IMR-90 (cell line): ENCODE measurements at regions not wholly inside any gene's neighbourhood (a gene's known extent, or its start where the extent isn't known, plus 50 kb on each side); places are given as distances from the start of the nearest gene placed in this dataset.

Experiments used
- ATAC-seq: fragments of 200-7000 bp; cut with Tn5 transposase; 2 replicates; pipeline ENCODE4 v1.9.1; 2020; ENCODE audit warnings: low read depth, mild to moderate bottlenecking, moderate library complexity
- BruUV-seq: library from RNA; stranded (reverse); fragments of 400-500 nt; replicated peaks from 2 replicates; lab custom pipeline; 2021; lab: Mats Ljungman, UMichigan
- CTCF ChIA-PET: fragments of 300-600 bp; formaldehyde crosslinking; extraction: SDS; loops from one replicate; lab custom pipeline; 2021; ENCODE audit warnings: antibody characterized with exemption; lab: Yijun Ruan, JAX
- POLR2A ChIA-PET: fragments of 300-600 bp; sonication (Branson Sonifier 250); formaldehyde crosslinking; loops from one replicate; lab custom pipeline; 2022; ENCODE audit warnings: antibody characterized with exemption; ENCODE audit not compliant: unreplicated experiment; lab: Charles Lee
- DNase-seq: peaks from one replicate; pipeline ENCODE4 v3.0.0; 2013
- H2AFZ ChIP-seq: replicated peaks from 2 replicates; pipeline ENCODE3; 2013; ENCODE audit warnings: low read length, mild to moderate bottlenecking; ENCODE audit not compliant: poor library complexity
- H2AK5ac ChIP-seq: 2 replicates; pipeline ENCODE4 v1.6.1; 2013; ENCODE audit warnings: low read depth, low read length, inconsistent platforms
- H2AK9ac ChIP-seq: replicated peaks from 2 replicates; pipeline ENCODE3; 2013; ENCODE audit warnings: mild to moderate bottlenecking, low read depth, low read length, moderate library complexity; ENCODE audit not compliant: poor library complexity
- H2BK120ac ChIP-seq: 2 replicates; pipeline ENCODE4 v1.6.1; 2013; ENCODE audit warnings: low read depth, low read length, inconsistent platforms
- H2BK15ac ChIP-seq: 3 replicates; pipeline ENCODE4 v1.6.1; 2013; ENCODE audit warnings: low read depth, low read length, inconsistent platforms
- H2BK20ac ChIP-seq: 2 replicates; pipeline ENCODE4 v1.6.1; 2013; ENCODE audit warnings: low read depth, mild to moderate bottlenecking, inconsistent platforms, low read length, moderate library complexity
- H2BK5ac ChIP-seq: 2 replicates; pipeline ENCODE4 v1.6.1; 2013; ENCODE audit warnings: mild to moderate bottlenecking, low read depth, low read length, inconsistent platforms; ENCODE audit not compliant: poor library complexity, severe bottlenecking
- H3K14ac ChIP-seq: replicated peaks from 2 replicates; pipeline ENCODE4 v1.6.1; 2013; ENCODE audit warnings: low read depth, low read length, inconsistent platforms
- H3K18ac ChIP-seq: 2 replicates; pipeline ENCODE4 v1.6.1; 2013; ENCODE audit warnings: low read depth, low read length, control low read depth
- H3K23ac ChIP-seq: 2 replicates; pipeline ENCODE4 v1.6.1; 2013; ENCODE audit warnings: low read depth, low read length, inconsistent platforms
- H3K27ac ChIP-seq: 2 replicates; pipeline ENCODE4 v1.5.1; 2013; ENCODE audit warnings: mild to moderate bottlenecking, control low read depth, low read length; ENCODE audit not compliant: insufficient read depth
- H3K27me3 ChIP-seq: 2 replicates; pipeline ENCODE4 v1.6.1; 2013; ENCODE audit warnings: low read length; ENCODE audit not compliant: control insufficient read depth, insufficient read depth
- H3K36me3 ChIP-seq: 2 replicates; pipeline ENCODE4 v1.6.1; 2013; ENCODE audit warnings: low read length, mixed read lengths; ENCODE audit not compliant: control insufficient read depth, insufficient read depth
- H3K4ac ChIP-seq: 2 replicates; pipeline ENCODE4 v1.6.1; 2013; ENCODE audit warnings: low read depth, low read length, inconsistent platforms
- H3K4me1 ChIP-seq: 2 replicates; pipeline ENCODE4 v1.6.1; 2013; ENCODE audit warnings: low read length, mixed read lengths; ENCODE audit not compliant: control insufficient read depth, insufficient read depth
- H3K4me2 ChIP-seq: 2 replicates; pipeline ENCODE4 v1.6.1; 2013; ENCODE audit warnings: low read depth, mild to moderate bottlenecking, control low read depth, low read length, moderate library complexity
- H3K4me3 ChIP-seq: 2 replicates; pipeline ENCODE4 v1.5.1; 2013; ENCODE audit warnings: low read depth, mild to moderate bottlenecking, control low read depth, low read length, moderate library complexity; ENCODE audit not compliant: insufficient read depth
- H3K56ac ChIP-seq: 2 replicates; pipeline ENCODE4 v1.6.1; 2013; ENCODE audit warnings: low read length, inconsistent platforms; ENCODE audit not compliant: insufficient read depth; ENCODE audit errors: extremely low read depth
- H3K79me1 ChIP-seq, 2 experiments: 2 replicates each; pipeline ENCODE4 v1.6.1; 2013; ENCODE audit warnings: low read length in 2 of 2, inconsistent platforms in 1 of 2, low read depth in 1 of 2
- H3K9ac ChIP-seq: 2 replicates; pipeline ENCODE4 v1.6.1; 2013; ENCODE audit warnings: low read depth, low read length, control low read depth
- H3K9me1 ChIP-seq: 2 replicates; pipeline ENCODE4 v1.6.1; 2013; ENCODE audit warnings: low read length, inconsistent platforms; ENCODE audit not compliant: insufficient read depth
- H3K9me3 ChIP-seq: 2 replicates; pipeline ENCODE4 v1.6.1; 2013; ENCODE audit warnings: low read length; ENCODE audit not compliant: control insufficient read depth, insufficient read depth
- H4K20me1 ChIP-seq: 2 replicates; pipeline ENCODE4 v1.6.1; 2013; ENCODE audit warnings: low read length, inconsistent platforms; ENCODE audit not compliant: insufficient read depth
- H4K5ac ChIP-seq: 2 replicates; pipeline ENCODE4 v1.6.1; 2013; ENCODE audit warnings: mild to moderate bottlenecking, low read depth, low read length, control low read depth
- H4K8ac ChIP-seq, 2 experiments: 2 replicates each; pipeline ENCODE4 v1.6.1; 2013; ENCODE audit warnings: low read depth in 2 of 2, low read length in 2 of 2, control low read depth in 1 of 2, inconsistent platforms in 1 of 2
- H4K91ac ChIP-seq: 2 replicates; pipeline ENCODE4 v1.6.1; 2013; ENCODE audit warnings: low read depth, low read length, inconsistent platforms; ENCODE audit not compliant: insufficient read depth
- CEBPB ChIP-seq: IDR thresholded peaks from 2 replicates; pipeline ENCODE4 v1.6.1; 2012; ENCODE audit warnings: low read depth, low read length, improper control_type of control experiment
- CHD1 ChIP-seq: IDR thresholded peaks from 2 replicates; pipeline ENCODE4 v1.6.1; 2012; ENCODE audit warnings: low read depth, low read length, improper control_type of control experiment
- MAFK ChIP-seq: IDR thresholded peaks from 2 replicates; pipeline ENCODE4 v1.6.1; 2012; ENCODE audit warnings: low read depth, low read length, improper control_type of control experiment
- MXI1 ChIP-seq: IDR thresholded peaks from 2 replicates; pipeline ENCODE4 v1.6.1; 2012; ENCODE audit warnings: low read depth, mild to moderate bottlenecking, low read length, moderate library complexity, borderline replicate concordance
- NFE2L2 ChIP-seq: fragments of 150-350 bp; IDR thresholded peaks from 2 replicates; pipeline ENCODE4 v1.6.1; 2016; ENCODE audit warnings: low read depth, mild to moderate bottlenecking, low read length
- POLR2A ChIP-seq: IDR thresholded peaks from 2 replicates; pipeline ENCODE4 v1.6.1; 2012; ENCODE audit warnings: mild to moderate bottlenecking, low read depth, low read length
- RAD21 ChIP-seq: IDR thresholded peaks from 2 replicates; pipeline ENCODE4 v1.6.1; 2012; ENCODE audit warnings: low read length, improper control_type of control experiment
- RCOR1 ChIP-seq: IDR thresholded peaks from 2 replicates; pipeline ENCODE4 v1.6.1; 2012; ENCODE audit warnings: mild to moderate bottlenecking, low read length, improper control_type of control experiment; ENCODE audit not compliant: insufficient replicate concordance
- WGBS, 2 experiments: methylation state at CpG; one replicate each; pipeline versions ENCODE4 v1.1.5 to v1.1.7; 2013; ENCODE audit warnings: missing lambda C conversion rate in 2 of 2; ENCODE audit not compliant: insufficient read length in 1 of 2; ENCODE audit errors: extremely low coverage in 2 of 2; 5-methylcytosine and 5-hydroxymethylcytosine counted together
- dilution Hi-C: fragments of 300-500 bp; cut with HindIII; formaldehyde crosslinking; loops from one replicate; pipeline ENCODE4 v1.14.3; 2018; ENCODE audit warnings: low sequenced_read_pairs; ENCODE audit not compliant: unreplicated experiment
- in situ Hi-C: fragments of 300-500 bp; cut with MboI; formaldehyde crosslinking; loops from 3 replicates; pipeline ENCODE4 v1.14.3; 2019; ENCODE audit warnings: low sequenced_read_pairs, inconsistent platforms, mixed read lengths
- intact Hi-C: fragments of 100-400 bp; cut with micrococcal nuclease; formaldehyde crosslinking; loops from 2 replicates; pipeline ENCODE4 v1.10.0; 2022
- TF ChIP-seq, protein P1 (sequence below): fragments of 150-350 bp; IDR thresholded peaks from 2 replicates; pipeline ENCODE4 v1.6.1; 2016; ENCODE audit warnings: low read depth, mild to moderate bottlenecking, low read length, moderate library complexity, borderline replicate concordance
- TF ChIP-seq, protein P2 (sequence below): conservative IDR thresholded peaks from 2 replicates; pipeline ENCODE4 v1.5.1; 2012; ENCODE audit warnings: mild to moderate bottlenecking, low read depth, low read length, improper control_type of control experiment
- TF ChIP-seq, protein P3 (sequence below): fragments of 150-350 bp; IDR thresholded peaks from 2 replicates; pipeline ENCODE4 v1.6.1; 2017; ENCODE audit warnings: mild to moderate bottlenecking, antibody characterized with exemption, low read length, low read depth

DNA sequence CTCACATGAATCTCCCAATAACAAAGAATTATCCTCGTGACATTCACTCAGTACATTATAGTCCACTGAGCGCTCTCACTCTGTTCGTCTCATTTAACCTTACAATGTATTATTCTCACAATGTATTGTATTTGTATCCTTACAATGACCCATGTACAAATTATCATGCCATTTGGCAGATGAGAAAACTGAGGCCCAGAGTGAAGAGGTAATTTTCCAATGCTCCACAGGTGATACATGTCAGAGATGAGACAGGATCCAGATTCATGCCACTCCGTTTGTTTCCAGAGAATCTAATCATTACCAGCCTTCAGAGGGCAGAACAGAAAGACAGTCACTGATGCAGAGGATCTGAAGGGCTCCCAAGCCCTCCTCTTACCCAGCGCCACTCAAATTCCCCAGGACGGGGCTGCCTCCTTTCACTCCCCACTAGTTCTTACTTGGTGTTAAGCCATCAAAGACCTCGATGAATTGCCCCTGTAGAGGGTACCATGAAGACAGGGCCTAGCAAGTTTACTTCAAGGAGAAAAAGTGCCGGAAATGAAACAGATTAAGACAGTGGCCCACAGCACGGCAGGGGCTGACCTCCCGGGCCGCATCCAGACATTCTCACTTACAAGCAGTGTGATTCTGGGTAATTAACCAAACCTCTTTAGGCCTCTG, 98.4 kb upstream of the MBOAT2 start (continued):
- TF ChIP-seq MXI1, result no peak

DNA sequence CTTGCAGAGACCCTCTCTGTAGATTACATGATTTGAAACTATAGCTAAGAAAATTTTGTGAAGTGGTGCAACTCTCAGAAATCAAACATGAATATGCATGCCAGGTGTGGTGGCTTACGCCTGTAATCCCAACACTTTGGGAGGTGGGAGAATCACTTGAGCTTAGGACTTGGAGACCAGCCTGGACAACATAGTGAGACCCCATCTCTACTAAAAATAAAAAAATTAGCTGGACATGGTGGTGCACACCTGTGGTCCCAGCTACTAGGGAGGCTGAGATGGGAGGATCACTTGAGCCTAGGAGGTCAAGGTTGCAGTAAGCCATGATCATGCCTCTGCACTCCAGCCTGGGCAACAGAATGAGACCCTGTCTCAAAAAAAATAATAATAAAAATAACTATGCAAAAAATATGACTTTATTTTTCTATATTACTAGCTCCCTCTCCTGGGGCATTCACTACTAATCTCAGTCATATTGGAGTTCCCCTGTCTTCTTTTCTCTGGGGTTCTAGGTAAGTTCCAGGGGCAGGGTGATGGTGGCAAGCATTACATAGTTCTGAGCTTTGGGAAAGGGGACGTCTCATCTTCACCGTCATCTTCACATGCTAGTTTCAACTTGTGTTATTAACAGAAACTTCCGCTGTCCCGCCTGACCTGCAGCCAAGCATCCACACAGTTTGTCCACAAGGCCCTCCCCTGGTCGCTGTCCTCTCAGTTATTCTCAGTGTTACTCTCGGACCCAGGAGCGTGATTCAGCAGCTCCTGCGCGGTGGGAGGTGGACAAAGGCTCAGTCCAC, 96.8 kb upstream of the MBOAT2 start:
- WGBS, 2 experiments, result 98% methylated on average over 6 of the region's 10 CpGs; no CpG with 5 or more reads in 1 of the 2 experiments
- dilution Hi-C loops, result no loop called here
- Histone ChIP-seq H3K14ac (no peak overlapping the region), H2AFZ (no peak overlapping the region), H4K5ac (no peak overlapping the region), H2AK5ac (peak overlapping the region; percentile 16), H3K9me3 (no peaks in the 10 kb centered on the region), H3K4me2 (no peak overlapping the region), H4K8ac (no peak overlapping the region), H3K4me1 (peaks cover 17% of the 10 kb centered on the region), H3K4me3 (no peak overlapping the region), H2BK15ac (no peak overlapping the region), H3K56ac (no peak overlapping the region), H3K79me1 (no peaks in the 10 kb centered on the region; a peak in 1 of 4 replicates), H3K27me3 (no peaks in the 10 kb centered on the region), H3K9me1 (peaks cover 16% of the 10 kb centered on the region), H3K18ac (no peak overlapping the region), H3K36me3 (no peaks in the 10 kb centered on the region), H2BK5ac (no peak overlapping the region), H3K4ac (no peak overlapping the region), H2BK20ac (no peak overlapping the region), H4K20me1 (no peaks in the 10 kb centered on the region), H3K9ac (no peak overlapping the region), H2AK9ac (no peak overlapping the region), H4K91ac (no peak overlapping the region), H3K27ac (no peak overlapping the region), H2BK120ac (peak overlapping the region; percentile 24; the same call in 1 of the 2 replicates), H3K23ac (no peak overlapping the region)
- in situ Hi-C loops, result no loop called here
- TF ChIP-seq, protein P1, sequence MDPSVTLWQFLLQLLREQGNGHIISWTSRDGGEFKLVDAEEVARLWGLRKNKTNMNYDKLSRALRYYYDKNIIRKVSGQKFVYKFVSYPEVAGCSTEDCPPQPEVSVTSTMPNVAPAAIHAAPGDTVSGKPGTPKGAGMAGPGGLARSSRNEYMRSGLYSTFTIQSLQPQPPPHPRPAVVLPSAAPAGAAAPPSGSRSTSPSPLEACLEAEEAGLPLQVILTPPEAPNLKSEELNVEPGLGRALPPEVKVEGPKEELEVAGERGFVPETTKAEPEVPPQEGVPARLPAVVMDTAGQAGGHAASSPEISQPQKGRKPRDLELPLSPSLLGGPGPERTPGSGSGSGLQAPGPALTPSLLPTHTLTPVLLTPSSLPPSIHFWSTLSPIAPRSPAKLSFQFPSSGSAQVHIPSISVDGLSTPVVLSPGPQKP, result no peak
- TF ChIP-seq RAD21 (no peak), MAFK (no peak), RCOR1 (no peak), POLR2A (no peak), NFE2L2 (no peak), CEBPB (no peak), CHD1 (no peak)
- TF ChIP-seq, protein P2, sequence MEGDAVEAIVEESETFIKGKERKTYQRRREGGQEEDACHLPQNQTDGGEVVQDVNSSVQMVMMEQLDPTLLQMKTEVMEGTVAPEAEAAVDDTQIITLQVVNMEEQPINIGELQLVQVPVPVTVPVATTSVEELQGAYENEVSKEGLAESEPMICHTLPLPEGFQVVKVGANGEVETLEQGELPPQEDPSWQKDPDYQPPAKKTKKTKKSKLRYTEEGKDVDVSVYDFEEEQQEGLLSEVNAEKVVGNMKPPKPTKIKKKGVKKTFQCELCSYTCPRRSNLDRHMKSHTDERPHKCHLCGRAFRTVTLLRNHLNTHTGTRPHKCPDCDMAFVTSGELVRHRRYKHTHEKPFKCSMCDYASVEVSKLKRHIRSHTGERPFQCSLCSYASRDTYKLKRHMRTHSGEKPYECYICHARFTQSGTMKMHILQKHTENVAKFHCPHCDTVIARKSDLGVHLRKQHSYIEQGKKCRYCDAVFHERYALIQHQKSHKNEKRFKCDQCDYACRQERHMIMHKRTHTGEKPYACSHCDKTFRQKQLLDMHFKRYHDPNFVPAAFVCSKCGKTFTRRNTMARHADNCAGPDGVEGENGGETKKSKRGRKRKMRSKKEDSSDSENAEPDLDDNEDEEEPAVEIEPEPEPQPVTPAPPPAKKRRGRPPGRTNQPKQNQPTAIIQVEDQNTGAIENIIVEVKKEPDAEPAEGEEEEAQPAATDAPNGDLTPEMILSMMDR, result no peak
- TF ChIP-seq, protein P3, sequence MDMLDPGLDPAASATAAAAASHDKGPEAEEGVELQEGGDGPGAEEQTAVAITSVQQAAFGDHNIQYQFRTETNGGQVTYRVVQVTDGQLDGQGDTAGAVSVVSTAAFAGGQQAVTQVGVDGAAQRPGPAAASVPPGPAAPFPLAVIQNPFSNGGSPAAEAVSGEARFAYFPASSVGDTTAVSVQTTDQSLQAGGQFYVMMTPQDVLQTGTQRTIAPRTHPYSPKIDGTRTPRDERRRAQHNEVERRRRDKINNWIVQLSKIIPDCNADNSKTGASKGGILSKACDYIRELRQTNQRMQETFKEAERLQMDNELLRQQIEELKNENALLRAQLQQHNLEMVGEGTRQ, result no peak
- ChIA-PET CTCF (interaction anchor here (0.6 kb wide), 1 partner anchor 11 kb away, joined by 5 read pairs; no protein-coding TSS in a partner anchor), POLR2A (interaction anchor here (0.7 kb wide), 1 partner anchor 96 kb away, joined by 3 read pairs; no protein-coding TSS in a partner anchor)
- DNase-seq, result no peak
- intact Hi-C loops, result no loop called here
- ATAC-seq, result no peak
- no TSS peak for BruUV-seq
